Right atrium auricular region (tissue), 2 donors: ENCODE measurements at regions not wholly inside any gene's neighbourhood (a gene's known extent, or its start where the extent isn't known, plus 50 kb on each side); places are given as distances from the start of the nearest gene placed in this dataset.

Source experiments
- DNase-seq: peaks from one replicate; pipeline ENCODE4 v3.0.0-alpha.2; 2019; ENCODE audit warnings: low spot score
- H3K27ac ChIP-seq, 2 donors: fragments of 200-600 bp; sonication (generic); 1 replicate in 1 of 2; 2 replicates in 1 of 2; pipeline ENCODE4 v1.5.1; 2016 to 2019
- H3K27me3 ChIP-seq, 2 donors: fragments of 200-600 bp; sonication (generic); one replicate each; pipeline versions ENCODE4 v1.5.1 to v1.6.0; 2017 to 2019
- H3K36me3 ChIP-seq: fragments of 200-600 bp; sonication (generic); one replicate; pipeline ENCODE4 v1.5.1; 2016
- H3K4me1 ChIP-seq, 2 donors: fragments of 200-600 bp; sonication (generic); one replicate each; pipeline versions ENCODE4 v1.5.1 to v1.6.0; 2017 to 2019
- H3K4me3 ChIP-seq, 2 donors: fragments of 200-600 bp; sonication (generic); 1 replicate in 1 of 2; 2 replicates in 1 of 2; pipeline ENCODE4 v1.5.1; 2017 to 2019; ENCODE audit warnings: mild to moderate bottlenecking in 1 of 2, moderate library complexity in 1 of 2
- H3K9me3 ChIP-seq, 2 donors: fragments of 200-600 bp; sonication (generic); one replicate each; pipeline ENCODE4 v1.5.1; 2019
- CTCF ChIP-seq, 2 donors: fragments of 200-600 bp; sonication (generic); IDR thresholded peaks; one replicate each; pipeline ENCODE4 v1.5.1; 2019; ENCODE audit warnings: antibody characterized with exemption in 2 of 2

- H3K4me3 ChIP-seq, result no peak overlapping the region
- no peaks in the 10 kb centered on the region for H3K36me3 ChIP-seq
- no peak for DNase-seq
- no peaks in the 10 kb centered on the region for H3K4me1 ChIP-seq
- no peaks in the 10 kb centered on the region for H3K27me3 ChIP-seq
- no peak overlapping the region for H3K27ac ChIP-seq
- no peak for TF ChIP-seq CTCF (IDR thresholded peaks at IDR 0.05)
- peaks cover 0 to 13% of the 10 kb centered on the region in 2 donors for H3K9me3 ChIP-seq
Measured at GRCh38 chr14:82138431-82138830, 604.8 kb upstream of the SEL1L start.

- no peak for DNase-seq
- no peak for TF ChIP-seq CTCF (IDR thresholded peaks at IDR 0.05)
- Histone ChIP-seq H3K27me3 (no peaks in the 10 kb centered on the region), H3K4me3 (no peak overlapping the region), H3K4me1 (no peaks in the 10 kb centered on the region), H3K27ac (no peak overlapping the region), H3K9me3 (no peaks in the 10 kb centered on the region), H3K36me3 (no peaks in the 10 kb centered on the region)
Measured at GRCh38 chr14:82146846-82147245, 613.2 kb upstream of the SEL1L start.

GRCh38 chr14:82153689-82154088 is 620.0 kb upstream of the SEL1L start:
- TF ChIP-seq CTCF (IDR thresholded peaks at IDR 0.05), result no peak
- Histone ChIP-seq H3K9me3 (no peaks in the 10 kb centered on the region), H3K4me3 (no peak overlapping the region)

GRCh38 chr14:82159624-82160023 is 626.0 kb upstream of the SEL1L start:
- no peaks in the 10 kb centered on the region for H3K4me1 ChIP-seq
- no peak overlapping the region for H3K27ac ChIP-seq
- no peak overlapping the region for H3K4me3 ChIP-seq
- H3K9me3 ChIP-seq, result peaks cover 0 to 1% of the 10 kb centered on the region in 2 donors
- no peak for DNase-seq
- H3K36me3 ChIP-seq, result no peaks in the 10 kb centered on the region
- no peaks in the 10 kb centered on the region for H3K27me3 ChIP-seq
- no peak for TF ChIP-seq CTCF (IDR thresholded peaks at IDR 0.05)

More at GRCh38 chr14:82153689-82154088, 620.0 kb upstream of the SEL1L start:
- Histone ChIP-seq H3K4me1 (no peaks in the 10 kb centered on the region), H3K27ac (no peak overlapping the region), H3K27me3 (no peaks in the 10 kb centered on the region), H3K36me3 (no peaks in the 10 kb centered on the region)
- DNase-seq, result no peak

- no peaks in the 10 kb centered on the region for H3K36me3 ChIP-seq
- no peak overlapping the region for H3K4me3 ChIP-seq
- TF ChIP-seq CTCF (IDR thresholded peaks at IDR 0.05), result no peak
- H3K27me3 ChIP-seq, result no peaks in the 10 kb centered on the region
- DNase-seq, result no peak
- no peaks in the 10 kb centered on the region for H3K9me3 ChIP-seq
- H3K27ac ChIP-seq, result no peak overlapping the region
- H3K4me1 ChIP-seq, result no peaks in the 10 kb centered on the region
Measured at GRCh38 chr14:82180139-82180538, 646.5 kb upstream of the SEL1L start.

GRCh38 chr14:82182646-82183045 is 649.0 kb upstream of the SEL1L start:
- Histone ChIP-seq H3K9me3 (no peaks in the 10 kb centered on the region), H3K4me1 (no peaks in the 10 kb centered on the region), H3K27me3 (no peaks in the 10 kb centered on the region), H3K36me3 (no peaks in the 10 kb centered on the region), H3K4me3 (no peak overlapping the region), H3K27ac (no peak overlapping the region)
- no peak for DNase-seq
- TF ChIP-seq CTCF (IDR thresholded peaks at IDR 0.05), result no peak
